GM15510 (cell line): ENCODE measurements at regions not wholly inside any gene's neighbourhood (a gene's known extent, or its start where the extent isn't known, plus 50 kb on each side); places are given as distances from the start of the nearest gene placed in this dataset.

Source experiments
- POLR2A ChIP-seq: IDR thresholded peaks from 3 replicates; pipeline ENCODE4 v1.6.1; 2011; ENCODE audit warnings: borderline replicate concordance; ENCODE audit not compliant: insufficient read length; ENCODE audit errors: extremely low read depth

DNA sequence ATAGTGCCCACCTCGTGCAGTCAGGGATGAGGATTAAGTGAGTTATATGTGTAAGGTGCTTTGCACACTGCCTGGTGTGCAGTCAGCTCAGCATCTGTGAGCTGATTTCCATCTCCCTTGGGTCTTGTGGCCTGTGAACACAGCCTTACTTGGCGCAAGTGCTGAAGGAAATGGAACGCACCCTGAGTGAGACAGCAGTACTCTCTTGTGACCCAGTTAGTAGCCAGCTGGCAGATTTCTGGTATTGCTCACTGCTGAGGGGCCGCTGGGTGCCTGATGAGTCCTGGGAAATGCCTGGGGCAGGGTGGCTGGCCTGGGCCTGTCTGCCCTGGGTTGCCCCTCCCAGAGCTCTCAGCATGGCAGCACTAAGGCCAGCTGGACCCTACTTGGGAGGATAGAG, 90.9 kb upstream of the BOD1 start:
- no peak for TF ChIP-seq POLR2A

DNA sequence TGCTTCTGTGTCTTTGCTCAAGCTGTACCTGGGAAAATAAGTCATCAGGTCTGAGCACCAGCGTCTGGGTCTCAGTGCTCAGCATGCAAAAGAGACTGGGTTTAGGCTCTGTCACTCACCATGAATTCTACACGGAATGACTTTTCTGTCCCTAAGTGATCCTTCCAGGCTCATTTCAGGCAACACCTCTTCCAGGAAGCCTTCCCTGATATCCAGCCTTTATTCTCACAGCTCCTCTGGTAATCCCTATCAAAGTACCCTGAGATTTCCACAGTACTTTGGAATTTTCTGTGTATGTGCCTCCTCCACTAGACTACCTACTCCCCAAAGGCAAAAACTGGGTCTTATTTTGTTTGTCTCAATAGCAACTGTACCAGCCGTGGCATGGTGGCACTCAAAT, 92.7 kb upstream of the BOD1 start:
- no peak for TF ChIP-seq POLR2A

DNA sequence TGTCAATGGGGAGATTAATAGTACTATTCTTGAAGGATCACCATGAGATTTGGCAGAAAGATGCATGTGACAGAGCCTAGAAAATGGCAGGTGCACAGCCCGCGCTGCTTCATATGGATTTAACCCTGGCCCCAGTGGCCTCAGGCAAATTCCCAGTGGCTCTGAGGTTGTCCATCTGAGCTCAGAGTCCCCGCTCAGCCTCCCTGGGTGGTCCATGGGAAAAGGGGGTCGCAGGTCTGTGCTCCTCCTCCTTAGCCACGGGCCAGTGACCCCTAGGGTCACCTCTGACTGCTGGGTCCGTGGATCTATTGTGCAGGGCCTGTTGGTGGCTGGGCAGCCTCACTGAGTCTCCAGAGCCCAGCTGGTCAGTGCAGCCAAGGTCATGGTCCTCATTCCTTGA, 93.3 kb upstream of the BOD1 start:
- no peak for TF ChIP-seq POLR2A

DNA sequence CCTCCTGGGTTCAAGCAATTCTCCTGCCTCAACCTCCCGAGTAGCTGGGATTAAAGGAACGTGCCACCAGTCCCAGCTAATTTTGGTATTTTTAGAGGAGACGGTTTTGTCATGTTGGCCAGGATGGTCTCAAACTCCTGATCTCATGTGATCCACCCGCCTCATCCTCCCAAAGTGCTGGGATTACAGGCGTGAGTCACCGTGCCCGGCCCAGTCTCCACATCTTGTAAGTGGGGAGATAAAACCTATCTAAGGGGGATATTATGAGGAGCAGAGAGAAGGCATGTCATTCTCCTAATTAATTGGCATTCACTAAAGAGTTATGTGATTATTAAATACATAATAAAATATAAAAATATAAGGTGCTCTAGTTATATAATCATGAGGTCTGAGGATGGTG, 94.1 kb upstream of the BOD1 start:
- no peak for TF ChIP-seq POLR2A

- no peak for TF ChIP-seq POLR2A
Measured at GRCh38 chr5:173711466-173711865, 95.0 kb upstream of the BOD1 start.

DNA sequence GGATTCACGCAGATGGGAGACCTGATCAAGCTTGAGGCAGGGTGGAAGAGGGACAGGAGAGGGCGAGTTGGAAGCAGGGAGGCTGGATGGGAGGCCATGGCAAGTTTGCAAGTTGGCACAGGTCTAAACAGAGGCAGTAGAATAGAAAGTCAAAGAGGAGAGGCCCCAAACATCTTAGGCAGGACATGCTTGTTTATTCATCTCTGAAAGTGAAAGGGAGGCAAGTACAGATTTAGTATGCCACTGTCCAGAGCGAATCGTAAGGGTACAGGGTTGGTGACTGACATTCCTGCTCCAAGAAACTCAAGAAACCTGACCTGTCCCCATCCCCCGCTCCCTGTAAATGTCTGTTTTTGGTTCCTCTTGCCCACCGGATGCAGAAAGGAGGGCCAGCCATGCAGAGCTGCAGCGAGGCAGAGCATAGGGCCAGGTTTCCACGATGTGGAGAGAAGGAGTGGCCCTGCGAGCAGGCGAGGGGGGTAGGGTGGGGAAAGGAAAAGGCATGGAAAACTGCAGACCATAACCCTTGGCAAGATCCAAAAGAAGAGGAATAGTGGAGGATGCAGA, 96.2 kb upstream of the BOD1 start:
- TF ChIP-seq POLR2A, result no peak

GRCh38 chr5:173714551-173715428, 98.3 kb upstream of the BOD1 start:
- TF ChIP-seq POLR2A, result no peak

- no peak for TF ChIP-seq POLR2A
Measured at GRCh38 chr5:173715607-173716006, 99.2 kb upstream of the BOD1 start.

DNA sequence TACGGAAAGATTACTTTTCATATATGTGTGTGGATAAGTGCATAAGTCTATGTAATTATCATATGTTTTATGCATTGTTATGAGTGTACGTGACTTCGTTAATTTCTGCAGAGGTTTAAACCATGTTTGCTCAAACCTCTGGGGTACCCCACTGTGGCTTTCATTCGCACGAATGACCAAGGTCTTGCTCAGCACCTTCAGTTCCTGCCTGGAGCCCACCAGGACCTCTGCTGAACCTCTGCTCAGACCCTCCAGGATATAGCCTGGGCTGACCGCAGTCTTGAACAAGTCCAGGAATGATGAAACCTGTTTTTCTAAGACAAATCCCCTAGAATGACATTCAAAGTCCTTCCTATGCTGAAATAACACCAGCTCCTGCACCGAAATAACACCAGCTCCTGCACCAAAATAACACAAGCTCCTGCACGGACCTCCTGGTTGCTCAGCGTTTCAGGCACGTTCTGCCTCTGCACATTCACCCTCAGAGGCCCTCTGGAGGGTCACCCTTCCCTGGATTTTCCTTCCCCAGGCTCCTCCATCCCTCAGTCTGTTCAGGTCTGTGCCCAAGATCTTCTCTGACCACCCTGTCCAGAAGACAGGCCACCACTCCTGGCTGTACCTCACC, 99.7 kb upstream of the BOD1 start:
- TF ChIP-seq POLR2A, result no peak

GRCh38 chr5:173717959-173718358, 101.5 kb upstream of the BOD1 start:
- no peak for TF ChIP-seq POLR2A

GRCh38 chr5:173718469-173718868, 102.0 kb upstream of the BOD1 start:
- TF ChIP-seq POLR2A, result no peak

DNA sequence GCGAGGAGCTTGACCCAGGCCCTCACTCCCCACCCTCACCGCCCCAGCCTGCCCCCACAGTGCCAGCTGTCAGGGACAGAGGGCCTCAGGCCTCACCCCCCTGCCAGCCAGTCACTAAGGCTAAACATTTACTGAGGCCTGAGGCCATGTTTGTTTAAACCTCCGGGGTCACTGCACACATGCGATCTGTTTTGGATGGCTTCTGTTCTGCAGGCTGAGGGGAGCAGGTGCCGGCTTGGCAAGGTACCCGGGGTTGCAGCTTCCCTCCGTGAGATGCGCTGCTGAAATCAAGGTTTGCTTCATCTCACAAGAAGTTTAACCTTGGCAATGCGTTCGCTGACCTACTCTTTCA, 103.3 kb upstream of the BOD1 start:
- TF ChIP-seq POLR2A, result no peak

GRCh38 chr5:173720286-173720952, 104.0 kb upstream of the BOD1 start:
- no peak for TF ChIP-seq POLR2A

DNA sequence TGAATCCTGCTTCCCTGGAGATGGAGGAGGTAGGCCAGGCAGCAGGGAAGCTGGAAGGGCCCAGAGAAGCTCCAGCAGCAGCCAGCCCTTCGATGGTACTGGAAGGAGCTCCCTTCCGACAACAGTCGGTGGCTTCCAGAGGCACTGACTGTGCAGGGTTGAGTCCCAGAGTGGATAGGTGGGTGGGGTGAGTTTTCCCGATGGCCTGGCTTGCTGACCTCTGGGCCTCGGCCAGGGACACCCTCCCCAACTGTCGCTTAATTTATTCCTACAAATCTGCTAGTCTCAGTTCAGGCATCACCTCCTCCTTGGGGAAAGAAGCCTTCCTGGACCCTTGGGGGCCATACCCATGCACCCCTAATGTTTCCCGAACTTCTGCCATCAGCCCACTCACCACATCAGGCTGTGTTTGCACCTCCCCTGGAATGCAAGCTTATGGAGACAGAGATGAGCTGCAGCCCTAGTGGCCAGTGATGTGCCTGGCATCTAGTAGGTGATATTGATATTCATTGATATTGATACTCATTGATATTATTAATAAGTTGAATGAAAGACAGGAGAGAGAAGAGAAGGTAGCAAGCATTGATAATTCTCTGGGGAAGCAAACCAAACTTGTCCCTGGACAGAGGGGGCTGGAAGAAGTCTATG, 104.6 kb upstream of the BOD1 start:
- TF ChIP-seq POLR2A, result no peak
